Heart right ventricle (tissue), 16 donors: ENCODE measurements at regions not wholly inside any gene's neighbourhood (a gene's known extent, or its start where the extent isn't known, plus 50 kb on each side); places are given as distances from the start of the nearest gene placed in this dataset.
A peak's percentile ranks its signal among the peaks of the same experiment; 100 is the strongest.

Experiments used
- ATAC-seq, 8 donors: fragments of 200-7000 bp; cut with Tn5 transposase; one replicate each; pipeline ENCODE4 v1.9.1; 2020; ENCODE audit warnings: mild to moderate bottlenecking in 8 of 8, moderate library complexity in 8 of 8, moderate number of reproducible peaks in 1 of 8
- DNase-seq, 2 donors: peaks; one replicate each; pipeline ENCODE4 v3.0.0-alpha.2; 2020
- H3K27ac ChIP-seq, 10 donors: fragments of 200-600 bp; sonication (generic) in 2 of 10; one replicate each; pipeline versions ENCODE4 v1.5.0 to v1.8.0; 2020 to 2022; ENCODE audit warnings: mild to moderate bottlenecking in 3 of 10
- H3K27me3 ChIP-seq, 7 donors: fragments of 200-600 bp; one replicate each; pipeline ENCODE4 v1.8.0; 2021 to 2022; ENCODE audit warnings: mild to moderate bottlenecking in 2 of 7
- H3K36me3 ChIP-seq, 9 donors: fragments of 200-600 bp; sonication (generic) in 1 of 9; one replicate each; pipeline versions ENCODE4 v1.5.0 to v1.8.0; 2020 to 2022; ENCODE audit warnings: mild to moderate bottlenecking in 2 of 9
- H3K4me1 ChIP-seq, 9 donors: fragments of 200-600 bp; sonication (generic) in 1 of 9; one replicate each; pipeline versions ENCODE4 v1.5.0 to v1.8.0; 2020 to 2022; ENCODE audit warnings: mild to moderate bottlenecking in 4 of 9
- H3K4me3 ChIP-seq, 10 donors: fragments of 200-600 bp; sonication (generic) in 2 of 10; one replicate each; pipeline versions ENCODE4 v1.5.0 to v1.8.0; 2020 to 2022; ENCODE audit warnings: mild to moderate bottlenecking in 7 of 10, moderate library complexity in 2 of 10
- H3K9me3 ChIP-seq, 11 donors: fragments of 200-600 bp in 10 of 11; sonication (generic) in 2 of 11; one replicate each; pipeline versions ENCODE4 v1.5.0 to v1.8.0; 2013 to 2022; ENCODE audit warnings: mild to moderate bottlenecking in 2 of 11, control low read depth in 1 of 11, moderate library complexity in 1 of 11
- CTCF ChIP-seq, 9 donors: fragments of 200-600 bp; sonication (generic) in 2 of 9; IDR thresholded peaks; one replicate each; pipeline versions ENCODE4 v1.5.0 to v1.8.0; 2021 to 2022; ENCODE audit warnings: antibody characterized with exemption in 9 of 9, mild to moderate bottlenecking in 5 of 9, moderate library complexity in 1 of 9
- WGBS, 2 donors: extraction: QIAGEN DNeasy Blood & Tissue Kit; methylation state at CpG; one replicate each; pipeline ENCODE4 v1.1.7; 2013; ENCODE audit warnings: inconsistent platforms in 1 of 2; 5-methylcytosine and 5-hydroxymethylcytosine counted together
- intact Hi-C, 10 donors: fragments of 100-400 bp; cut with DNase I; formaldehyde crosslinking; loops; one replicate each; pipeline versions ENCODE4 v1.11.1 to v1.14.2; 2022
- donor health status: Arrhythmogenic right ventricular cardiomyopathy.
- donor health status: ischemic (EF 13 %, LVEDD 7.1; RV severe dilation, severe dysfunction).
- donor health status: healthy with polysubstance abuse.
- donor health status: DM: no; HTN: yes; CAD: no.
- donor health status: DM: no; HTN: no; CAD: no.
- donor health status: ischemic (EF 25% LVEDD 6.9; RV normal size, moderate dysfunction).
- donor health status: ischemic (EF 25% LVEDD 5.7; RV mildly dilated, moderate dysfunction).
- donor health status: healthy.
- donor health status: DM: yes; HTN: yes; CAD: no.
- donor health status: Ischemic cardiomyopathy.
- donor health status: ischemic (EF 35%, LVEDD 5.7; RV mildly dilated, moderate dysfunction).
- donor health status: nonischemic (EF 11% LVEDD 7.7; RV severe dilation, severe dysfunction).
- donor health status: DM: yes; HTN: yes; CAD: no.
- donor health status: PGD.
- donor health status: ischemic (EF 29% LVEDD 5.4; RV normal size, mild dysfunction).
- donor health status: nonischemic (EF 23%, LVEDD 6.1; RV moderate dilation, normal function).

- TF ChIP-seq CTCF (IDR thresholded peaks at IDR 0.05): no peak
- DNase-seq (no peak), ATAC-seq (no peak)
- Histone ChIP-seq H3K36me3 (no peaks in the 10 kb centered on the region), H3K27me3 (no peaks in the 10 kb centered on the region), H3K9me3 (peaks cover 0 to 7% (median 0%) of the 10 kb centered on the region in 11 donors), H3K4me1 (no peaks in the 10 kb centered on the region), H3K4me3 (no peak overlapping the region), H3K27ac (no peak overlapping the region)
- 63% methylated on average over 4 of the region's 4 CpGs for WGBS, 2 donors
- intact Hi-C loops: no loop called here
Observed at GRCh38 chr1:190849346-190849745, 371.7 kb upstream of the BRINP3 start.

- ATAC-seq (no peak), DNase-seq (no peak)
- WGBS, 2 donors: 96 to 97% methylated on average over 2 of the region's 2 CpGs
- intact Hi-C loops: no loop called here
- no peak for TF ChIP-seq CTCF (IDR thresholded peaks at IDR 0.05)
- no peaks in the 10 kb centered on the region for H3K36me3 ChIP-seq
- no peaks in the 10 kb centered on the region for H3K4me1 ChIP-seq
- peaks cover 0 to 22% (median 3%) of the 10 kb centered on the region in 11 donors for H3K9me3 ChIP-seq
- no peak overlapping the region for H3K27ac ChIP-seq
- no peaks in the 10 kb centered on the region for H3K27me3 ChIP-seq
- no peak overlapping the region for H3K4me3 ChIP-seq
Observed at GRCh38 chr1:190852611-190853010, 374.9 kb upstream of the BRINP3 start.

GRCh38 chr1:190858140-190858539 lies 380.5 kb upstream of the BRINP3 start:
- DNase-seq (no peak), ATAC-seq (no peak)
- WGBS, 2 donors: 83 to 86% methylated on average over 2 of the region's 2 CpGs
- Histone ChIP-seq H3K36me3 (no peaks in the 10 kb centered on the region), H3K27me3 (no peaks in the 10 kb centered on the region), H3K9me3 (peaks cover 0 to 27% (median 3%) of the 10 kb centered on the region in 11 donors), H3K4me1 (no peaks in the 10 kb centered on the region), H3K4me3 (no peak overlapping the region), H3K27ac (no peak overlapping the region)
- no peak for TF ChIP-seq CTCF (IDR thresholded peaks at IDR 0.05)
- intact Hi-C loops: no loop called here

- H3K9me3 ChIP-seq: peaks cover 0 to 5% (median 0%) of the 10 kb centered on the region in 11 donors
- intact Hi-C loops: no loop called here
- H3K27me3 ChIP-seq: no peaks in the 10 kb centered on the region
- no peaks in the 10 kb centered on the region for H3K36me3 ChIP-seq
- H3K27ac ChIP-seq: no peak overlapping the region
- H3K4me1 ChIP-seq: no peaks in the 10 kb centered on the region
- peak in 1 of 8 donors; percentile 49 for ATAC-seq
- 52 to 82% methylated on average over 3 of the region's 3 CpGs for WGBS, 2 donors
- H3K4me3 ChIP-seq: no peak overlapping the region
- no peak for DNase-seq
- no peak for TF ChIP-seq CTCF (IDR thresholded peaks at IDR 0.05)
Observed at GRCh38 chr1:190864013-190864641, 386.5 kb upstream of the BRINP3 start.
